GM12892 (cell line): ENCODE measurements at regions not wholly inside any gene's neighbourhood (a gene's known extent, or its start where the extent isn't known, plus 50 kb on each side); places are given as distances from the start of the nearest gene placed in this dataset.

Experiments used
- POLR2A ChIP-seq: IDR thresholded peaks from 2 replicates; pipeline ENCODE4 v1.6.1; 2011; ENCODE audit warnings: low read depth, low read length, control low read depth
- POLR2AphosphoS5 ChIP-seq: IDR thresholded peaks from 2 replicates; pipeline ENCODE4 v1.6.1; 2011; ENCODE audit warnings: low read depth, low read length, control low read depth
- TAF1 ChIP-seq: IDR thresholded peaks from 2 replicates; pipeline ENCODE4 v1.6.1; 2011; ENCODE audit warnings: low read depth, mild to moderate bottlenecking, control low read depth, low read length, borderline replicate concordance

DNA sequence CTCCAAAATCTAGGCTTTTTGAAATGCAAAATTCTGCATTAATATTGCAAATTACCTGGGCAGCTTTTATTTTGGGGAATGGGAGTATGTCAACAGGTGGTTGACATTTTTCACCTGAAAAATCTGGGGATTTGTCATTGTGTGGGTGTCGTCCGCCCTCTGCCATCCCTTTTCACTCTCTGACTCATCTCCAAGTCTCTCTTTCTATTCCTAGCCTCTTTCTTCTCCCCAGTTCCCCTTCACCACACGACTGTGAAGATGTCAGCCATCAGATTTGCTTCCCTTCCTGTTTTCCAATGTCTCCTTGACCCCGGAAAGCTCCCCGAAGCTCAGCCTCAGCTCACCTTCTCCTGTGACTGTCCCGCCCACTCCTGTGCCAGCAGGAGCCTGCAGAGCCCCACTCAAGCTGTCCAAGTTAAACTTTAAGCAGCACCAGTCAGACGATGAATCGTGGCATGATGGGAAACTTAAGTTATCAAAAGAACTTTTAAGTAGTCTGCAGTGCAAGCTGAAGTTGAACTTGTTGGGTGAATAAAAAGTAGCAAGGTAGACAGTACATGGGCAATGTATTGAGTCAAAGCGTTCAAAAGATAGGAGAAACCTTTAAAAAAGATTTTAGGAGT is 590.2 kb downstream of the VRK1 start:
- no peak for TF ChIP-seq POLR2A
- TF ChIP-seq POLR2AphosphoS5: no peak
- no peak for TF ChIP-seq TAF1
